Osteoblast (primary cell): ENCODE measurements at regions not wholly inside any gene's neighbourhood (a gene's known extent, or its start where the extent isn't known, plus 50 kb on each side); places are given as distances from the start of the nearest gene placed in this dataset.

Experiments used
- DNase-seq: peaks from one replicate; pipeline ENCODE4 v3.0.0; 2011; ENCODE audit warnings: low spot score, mixed read lengths; ENCODE audit not compliant: insufficient read length; ENCODE audit errors: missing footprints
- H2AFZ ChIP-seq: 2 replicates; pipeline ENCODE4 v1.6.0; 2011; ENCODE audit warnings: mild to moderate bottlenecking, low read length
- H3K27ac ChIP-seq: 2 replicates; pipeline ENCODE4 v1.5.1; 2011; ENCODE audit warnings: mild to moderate bottlenecking, low read depth, low read length, moderate library complexity
- H3K27me3 ChIP-seq: 2 replicates; pipeline ENCODE4 v1.6.0; 2012; ENCODE audit warnings: mild to moderate bottlenecking, control low read depth, inconsistent platforms, low read length, moderate library complexity; ENCODE audit not compliant: insufficient read depth
- H3K36me3 ChIP-seq: 2 replicates; pipeline ENCODE4 v1.5.1; 2011; ENCODE audit warnings: mild to moderate bottlenecking, low read length, control low read depth, moderate library complexity; ENCODE audit not compliant: insufficient read depth
- H3K4me1 ChIP-seq: 2 replicates; pipeline ENCODE4 v1.5.1; 2011; ENCODE audit warnings: mild to moderate bottlenecking, low read length, control low read depth, moderate library complexity; ENCODE audit not compliant: insufficient read depth
- H3K4me2 ChIP-seq: 2 replicates; pipeline ENCODE4 v1.6.0; 2011; ENCODE audit warnings: mild to moderate bottlenecking, low read length; ENCODE audit not compliant: insufficient read depth
- H3K4me3 ChIP-seq: fragments of 200-600 bp; sonication (generic); 3 replicates; pipeline ENCODE4 v1.5.1; 2012; ENCODE audit warnings: mild to moderate bottlenecking, low read length, inconsistent platforms; ENCODE audit not compliant: insufficient read depth
- H3K79me2 ChIP-seq: 2 replicates; pipeline ENCODE4 v1.6.0; 2012; ENCODE audit warnings: mild to moderate bottlenecking, low read length, control low read depth, inconsistent platforms; ENCODE audit not compliant: insufficient read depth
- H3K9me3 ChIP-seq: 2 replicates; pipeline ENCODE4 v1.5.1; 2011; ENCODE audit warnings: low read depth, low read length, control low read depth
- H4K20me1 ChIP-seq: 2 replicates; pipeline ENCODE4 v1.6.0; 2012; ENCODE audit warnings: mild to moderate bottlenecking, low read length, control low read depth; ENCODE audit not compliant: insufficient read depth
- TF ChIP-seq, protein P1 (sequence below): IDR thresholded peaks from 2 replicates; pipeline ENCODE4 v1.5.1; 2011; ENCODE audit warnings: mild to moderate bottlenecking, low read depth, low read length, moderate library complexity; ENCODE audit errors: extremely low read depth

DNA sequence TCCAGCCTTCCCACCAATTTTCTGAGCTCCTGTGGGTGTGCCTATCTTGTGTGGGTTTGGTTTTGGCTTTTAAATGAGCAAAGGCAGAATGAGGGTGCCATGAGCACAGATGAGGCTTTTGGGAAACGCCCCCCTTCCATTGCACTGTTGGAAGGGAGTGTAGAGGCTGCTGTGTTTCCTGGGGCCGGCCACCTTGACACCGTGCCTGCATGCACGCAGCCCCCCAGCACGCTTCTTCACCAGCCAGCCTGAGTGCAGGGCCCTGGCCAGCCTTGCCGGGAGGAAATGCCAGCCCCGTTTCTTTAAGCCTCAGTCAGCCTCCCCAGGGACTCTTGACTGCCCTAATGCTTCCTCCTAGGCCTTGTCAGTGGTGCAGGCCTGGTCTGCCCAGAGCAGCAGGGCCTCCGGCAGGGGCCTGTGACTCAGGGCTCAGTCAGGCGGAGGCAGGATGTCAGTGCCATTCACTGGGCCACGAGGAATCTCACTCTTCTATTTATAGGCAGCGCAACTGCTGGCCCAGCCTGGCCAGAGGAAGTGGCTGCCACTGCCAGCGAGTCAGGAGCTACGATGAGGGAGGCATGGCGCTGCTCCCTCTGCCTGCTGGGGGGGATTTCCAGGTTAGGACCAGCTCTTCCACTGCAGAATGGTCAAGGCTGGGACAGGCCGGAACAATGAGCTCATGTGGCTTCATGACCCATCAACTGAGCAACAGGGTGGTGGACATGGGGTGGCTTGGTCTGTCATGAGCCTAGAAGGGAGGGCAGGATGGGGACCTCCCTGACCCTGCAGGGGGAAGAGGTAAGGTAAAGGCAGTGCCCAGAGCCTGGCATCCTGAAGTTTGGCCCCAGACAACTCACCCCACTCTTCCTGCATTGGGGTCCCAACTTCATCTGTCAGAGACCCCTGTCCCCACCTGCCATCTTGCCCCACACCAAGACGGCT lies 205.2 kb downstream of the RAB11FIP4 start:
- DNase-seq = peak; percentile 98
- peak overlapping the region; percentile 83 for H3K27ac ChIP-seq
- no peak overlapping the region for H3K4me3 ChIP-seq
- no peak overlapping the region for H2AFZ ChIP-seq
- TF ChIP-seq, protein P1, sequence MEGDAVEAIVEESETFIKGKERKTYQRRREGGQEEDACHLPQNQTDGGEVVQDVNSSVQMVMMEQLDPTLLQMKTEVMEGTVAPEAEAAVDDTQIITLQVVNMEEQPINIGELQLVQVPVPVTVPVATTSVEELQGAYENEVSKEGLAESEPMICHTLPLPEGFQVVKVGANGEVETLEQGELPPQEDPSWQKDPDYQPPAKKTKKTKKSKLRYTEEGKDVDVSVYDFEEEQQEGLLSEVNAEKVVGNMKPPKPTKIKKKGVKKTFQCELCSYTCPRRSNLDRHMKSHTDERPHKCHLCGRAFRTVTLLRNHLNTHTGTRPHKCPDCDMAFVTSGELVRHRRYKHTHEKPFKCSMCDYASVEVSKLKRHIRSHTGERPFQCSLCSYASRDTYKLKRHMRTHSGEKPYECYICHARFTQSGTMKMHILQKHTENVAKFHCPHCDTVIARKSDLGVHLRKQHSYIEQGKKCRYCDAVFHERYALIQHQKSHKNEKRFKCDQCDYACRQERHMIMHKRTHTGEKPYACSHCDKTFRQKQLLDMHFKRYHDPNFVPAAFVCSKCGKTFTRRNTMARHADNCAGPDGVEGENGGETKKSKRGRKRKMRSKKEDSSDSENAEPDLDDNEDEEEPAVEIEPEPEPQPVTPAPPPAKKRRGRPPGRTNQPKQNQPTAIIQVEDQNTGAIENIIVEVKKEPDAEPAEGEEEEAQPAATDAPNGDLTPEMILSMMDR = no peak
- H3K4me2 ChIP-seq = peak overlapping the region; percentile 43
- peaks cover 28% of the 10 kb centered on the region for H3K79me2 ChIP-seq
- H4K20me1 ChIP-seq = no peaks in the 10 kb centered on the region
- H3K4me1 ChIP-seq = peaks cover 71% of the 10 kb centered on the region
- H3K36me3 ChIP-seq = peaks cover 58% of the 10 kb centered on the region
- no peaks in the 10 kb centered on the region for H3K9me3 ChIP-seq
- H3K27me3 ChIP-seq = no peaks in the 10 kb centered on the region

DNA sequence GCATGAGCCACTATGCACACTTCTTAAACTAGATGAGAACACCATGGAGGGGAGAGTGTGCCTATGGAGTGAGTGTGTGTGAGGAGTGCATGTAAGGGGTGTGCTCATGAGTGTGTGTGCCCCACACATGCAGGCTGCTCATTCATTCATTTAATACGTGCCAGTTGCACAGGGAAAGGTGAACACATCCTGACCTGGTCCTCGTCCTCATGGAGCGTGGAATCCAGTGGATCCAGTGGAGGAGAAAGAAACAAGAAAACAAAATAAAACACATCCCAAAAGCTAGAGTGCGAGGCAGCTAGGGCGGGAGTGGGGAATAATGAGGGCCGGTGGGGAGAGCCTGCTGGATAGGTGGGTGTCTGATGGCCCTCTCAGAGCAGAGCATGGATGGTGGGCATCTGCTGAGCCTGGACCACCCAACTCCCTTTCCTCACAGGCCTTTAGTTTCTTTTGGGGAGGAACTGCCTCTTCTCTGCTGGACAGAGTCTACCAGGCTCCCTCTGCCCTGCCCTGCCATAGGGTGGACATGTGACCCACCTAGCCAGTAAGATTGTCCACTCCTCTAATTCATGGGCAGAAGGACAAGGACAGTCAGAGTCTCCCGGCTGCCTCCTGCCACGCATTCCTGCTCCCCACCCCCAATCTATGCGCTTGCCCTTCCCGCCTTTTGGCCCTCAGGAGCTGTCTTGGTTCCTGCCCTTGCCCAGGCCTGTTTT lies 204.3 kb downstream of the RAB11FIP4 start:
- Histone ChIP-seq H3K36me3 (peaks cover 59% of the 10 kb centered on the region), H3K27me3 (no peaks in the 10 kb centered on the region), H3K9me3 (no peaks in the 10 kb centered on the region), H2AFZ (no peak overlapping the region), H3K79me2 (peaks cover 34% of the 10 kb centered on the region), H4K20me1 (no peaks in the 10 kb centered on the region), H3K4me3 (no peak overlapping the region), H3K4me2 (peak overlapping the region; percentile 43), H3K27ac (peak overlapping the region; percentile 83), H3K4me1 (peaks cover 71% of the 10 kb centered on the region)
- TF ChIP-seq, protein P1 = no peak
- peak; percentile 44 for DNase-seq

DNA sequence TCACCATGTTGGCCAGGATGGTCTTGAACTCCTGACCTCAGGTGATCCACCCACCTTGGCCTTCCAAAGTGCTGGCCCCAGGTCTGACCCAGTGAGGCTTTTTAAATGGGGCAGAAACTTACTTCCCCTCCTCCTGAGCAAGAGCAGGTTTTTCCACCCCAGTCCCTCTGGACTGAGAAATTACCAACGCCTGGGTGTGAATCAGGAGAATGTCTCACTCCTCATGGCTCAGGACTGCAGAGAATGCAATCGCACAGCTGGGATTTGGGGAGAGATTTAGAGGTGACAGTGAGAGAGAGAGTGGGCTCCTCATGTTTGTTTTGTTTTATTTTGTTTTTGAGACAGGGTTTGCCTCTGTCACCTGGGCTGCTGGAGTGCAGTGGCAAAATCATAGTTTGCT lies 203.6 kb downstream of the RAB11FIP4 start:
- Histone ChIP-seq H3K4me2 (peak overlapping the region; percentile 0), H3K27me3 (no peaks in the 10 kb centered on the region), H3K4me3 (no peak overlapping the region), H3K79me2 (peaks cover 41% of the 10 kb centered on the region), H3K9me3 (no peaks in the 10 kb centered on the region), H3K36me3 (peaks cover 65% of the 10 kb centered on the region), H3K27ac (peak overlapping the region; percentile 83), H2AFZ (no peak overlapping the region), H3K4me1 (peaks cover 71% of the 10 kb centered on the region), H4K20me1 (no peaks in the 10 kb centered on the region)
- TF ChIP-seq, protein P1 = no peak
- peak; percentile 86 for DNase-seq

DNA sequence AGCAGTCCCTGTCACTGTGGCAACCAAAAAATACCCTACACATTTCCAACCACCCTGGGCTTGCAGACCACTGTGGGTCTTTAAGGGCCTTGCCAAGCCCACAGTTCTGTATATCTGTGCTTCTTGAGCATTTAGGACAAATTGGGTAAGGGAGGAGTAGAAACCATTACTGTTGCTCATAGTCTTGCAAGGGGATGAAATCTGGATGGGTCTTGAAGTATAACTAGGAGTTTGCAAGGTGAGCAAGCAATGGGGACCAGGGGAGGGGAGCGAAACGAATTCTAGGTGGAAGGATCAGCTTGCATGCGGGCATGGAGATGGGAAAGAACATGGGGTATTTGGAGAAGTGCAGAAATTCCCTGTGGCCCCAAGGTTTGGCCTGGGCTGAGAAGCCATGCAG lies 202.9 kb downstream of the RAB11FIP4 start:
- H3K9me3 ChIP-seq = no peaks in the 10 kb centered on the region
- H3K4me2 ChIP-seq = peak overlapping the region; percentile 16
- no peak overlapping the region for H2AFZ ChIP-seq
- H3K27me3 ChIP-seq = no peaks in the 10 kb centered on the region
- peaks cover 69% of the 10 kb centered on the region for H3K4me1 ChIP-seq
- TF ChIP-seq, protein P1 = no peak
- DNase-seq = peak; percentile 6
- H4K20me1 ChIP-seq = no peaks in the 10 kb centered on the region
- H3K27ac ChIP-seq = peak overlapping the region; percentile 83
- H3K4me3 ChIP-seq = no peak overlapping the region
- H3K79me2 ChIP-seq = peaks cover 42% of the 10 kb centered on the region
- H3K36me3 ChIP-seq = peaks cover 67% of the 10 kb centered on the region
